HG02798 (cell line): ENCODE measurements at regions not wholly inside any gene's neighbourhood (a gene's known extent, or its start where the extent isn't known, plus 50 kb on each side); places are given as distances from the start of the nearest gene placed in this dataset.

Source experiments
- ATAC-seq: cut with Tn5 transposase; IDR thresholded peaks from one replicate; pipeline ENCODE4 v1.9.1; 2021; ENCODE audit warnings: mild to moderate bottlenecking; ENCODE audit not compliant: unreplicated experiment, poor library complexity

DNA sequence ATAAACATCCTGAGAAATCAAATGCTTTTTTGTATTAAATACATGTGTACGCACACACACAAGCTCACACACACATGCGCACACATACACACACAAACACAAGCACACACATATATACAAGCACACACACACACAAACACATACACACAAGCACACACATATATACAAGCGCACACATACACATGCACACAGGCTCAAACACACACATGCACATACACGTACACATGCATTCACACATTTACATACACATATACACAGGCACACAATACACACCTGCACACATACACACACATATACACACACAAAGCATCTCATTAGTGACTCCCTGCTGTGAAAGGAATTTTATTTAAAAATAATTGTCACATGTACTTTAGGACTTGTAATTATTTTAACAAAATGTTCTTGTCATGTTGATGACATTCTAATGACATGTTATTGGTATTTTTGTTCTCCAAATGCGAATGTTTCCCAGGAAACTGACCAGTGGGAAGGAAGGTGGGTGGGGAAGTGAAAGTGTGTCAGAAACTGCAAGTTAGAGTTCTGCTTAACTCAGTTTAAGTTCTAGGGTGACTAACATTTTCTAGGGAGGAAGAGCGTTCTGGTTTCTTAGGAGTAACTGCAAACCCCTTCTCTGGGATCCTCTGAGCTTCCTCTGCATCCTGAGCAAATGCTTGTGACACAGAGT, 113.9 kb upstream of the ZNF217 start:
- peak; percentile 27 for ATAC-seq

DNA sequence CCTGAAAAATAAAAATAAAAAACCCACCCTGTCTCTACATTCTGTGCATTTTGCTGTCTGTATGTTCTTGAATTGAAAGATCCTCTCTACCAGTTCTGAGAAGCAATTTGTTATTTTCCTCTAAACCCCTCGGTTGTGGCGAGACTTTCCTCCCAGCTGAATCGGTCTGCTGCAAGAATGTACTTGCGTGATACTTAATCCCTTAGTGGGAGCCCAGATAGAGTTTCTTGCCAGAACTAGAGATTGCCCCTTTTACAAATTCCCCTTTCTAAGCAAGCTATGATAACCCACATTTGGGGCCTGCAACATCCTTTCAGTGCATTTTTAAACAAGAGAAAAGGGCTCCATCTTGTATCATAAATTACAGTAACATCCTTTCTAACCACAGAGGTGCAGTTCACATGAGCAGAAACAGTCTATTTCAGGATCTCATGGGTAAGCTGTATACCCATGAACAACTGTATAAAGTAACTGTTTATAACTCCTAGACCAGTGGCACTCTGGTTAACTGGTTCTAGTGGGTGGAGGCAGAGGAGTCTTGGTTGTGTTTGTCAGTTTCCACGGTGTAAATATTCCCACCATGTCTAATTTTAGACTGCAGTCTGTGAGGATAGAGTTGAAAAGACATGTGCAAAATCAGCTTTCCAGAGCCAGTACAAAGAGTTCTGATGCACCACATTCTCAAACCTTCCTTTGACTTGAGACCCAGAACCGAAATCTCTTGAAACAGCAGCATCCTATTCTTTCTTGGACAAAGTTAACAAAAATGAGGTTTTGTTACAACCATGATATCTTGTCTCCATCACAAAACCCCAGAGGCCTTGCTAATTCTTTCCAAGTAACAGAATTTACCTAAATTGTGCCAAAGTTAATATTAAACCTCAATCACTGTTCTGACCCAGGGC, 113.1 kb upstream of the ZNF217 start:
- no peak for ATAC-seq

DNA sequence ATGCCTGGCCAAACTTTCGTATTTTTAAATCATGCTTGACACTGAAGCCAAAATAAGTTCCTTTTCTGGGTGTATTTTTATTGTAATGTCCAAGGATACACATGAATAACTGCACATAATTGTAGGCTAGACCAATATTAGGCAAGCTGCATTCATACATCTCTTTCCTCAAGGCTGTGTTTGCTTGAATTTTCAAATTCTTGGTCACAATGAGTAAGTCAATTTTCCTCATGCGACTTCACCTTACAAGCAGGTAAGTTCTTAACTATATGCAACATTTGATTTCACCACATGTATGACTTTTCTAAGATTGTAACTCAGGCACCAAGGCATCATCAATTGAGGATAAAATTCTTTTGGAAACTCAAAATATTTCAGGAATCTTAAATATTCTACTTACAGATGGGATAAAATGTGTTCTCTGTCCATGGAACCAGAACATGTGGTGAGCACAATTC, 112.4 kb upstream of the ZNF217 start:
- ATAC-seq = no peak

- ATAC-seq = no peak
These were observed 109.0 kb upstream of the ZNF217 start for GRCh38 chr20:53702617-53703016.

- no peak for ATAC-seq
These were observed 106.3 kb upstream of the ZNF217 start for GRCh38 chr20:53699906-53700305.

- ATAC-seq = no peak
These were observed 105.5 kb upstream of the ZNF217 start for GRCh38 chr20:53699085-53699674.

GRCh38 chr20:53698371-53698978, 104.8 kb upstream of the ZNF217 start:
- no peak for ATAC-seq

- ATAC-seq = no peak
These were observed 102.3 kb upstream of the ZNF217 start for GRCh38 chr20:53695797-53696527.

DNA sequence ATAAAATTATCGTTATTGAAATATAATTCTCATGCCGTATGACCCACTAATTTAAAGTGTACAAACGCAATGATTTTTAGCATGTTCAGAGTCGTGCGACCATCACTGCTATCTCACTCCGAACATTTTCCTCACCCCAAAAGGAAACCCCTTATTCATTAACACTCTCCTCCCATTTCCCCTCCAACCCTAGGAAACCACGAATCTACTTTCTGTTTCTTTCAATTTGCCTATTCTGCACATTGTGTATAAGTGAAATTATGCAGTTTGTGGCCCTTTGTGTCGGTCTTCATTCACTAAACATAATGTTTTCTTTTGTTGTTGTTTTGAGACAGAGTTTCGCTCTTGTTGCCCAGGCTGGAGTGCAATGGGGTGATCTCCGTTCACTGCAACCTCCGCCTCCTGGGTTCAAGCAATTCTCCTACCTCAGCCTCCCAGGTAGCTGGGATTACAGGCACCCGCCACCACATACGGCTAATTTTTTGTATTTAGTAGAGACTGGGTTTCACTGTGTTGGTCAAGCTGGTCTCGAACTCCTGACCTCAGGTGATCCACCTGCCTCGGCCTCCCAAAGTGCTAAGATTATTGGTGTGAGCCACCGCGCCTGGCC, 99.7 kb upstream of the ZNF217 start:
- no peak for ATAC-seq

DNA sequence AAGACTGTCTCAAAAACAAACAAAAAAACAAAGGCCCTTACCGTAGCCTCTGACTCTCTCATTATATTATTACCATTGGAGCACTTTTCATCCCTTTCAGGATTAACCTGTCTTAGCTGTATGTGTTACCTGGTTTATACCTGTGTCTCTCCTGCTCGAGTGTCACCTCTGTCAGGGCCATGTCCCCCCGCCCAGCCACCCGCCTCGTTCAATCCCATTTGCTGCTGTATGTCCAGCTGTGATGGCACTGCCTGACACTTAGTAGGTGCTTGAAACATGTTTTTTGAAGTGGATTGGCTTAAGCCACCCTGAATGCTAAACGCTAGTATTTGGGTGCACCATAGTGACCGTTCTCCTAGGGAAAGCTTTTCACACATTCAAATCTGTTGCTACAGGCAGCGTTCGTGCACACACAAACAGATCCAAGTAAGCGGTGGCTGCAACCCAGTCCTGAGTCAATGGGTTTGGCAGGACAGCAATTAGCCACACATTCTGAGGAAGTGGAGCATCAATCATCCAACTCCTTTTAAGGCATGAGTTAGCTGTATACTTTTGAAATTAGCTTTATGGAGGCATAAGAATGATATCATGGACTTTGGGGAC, 98.9 kb upstream of the ZNF217 start:
- ATAC-seq = no peak

DNA sequence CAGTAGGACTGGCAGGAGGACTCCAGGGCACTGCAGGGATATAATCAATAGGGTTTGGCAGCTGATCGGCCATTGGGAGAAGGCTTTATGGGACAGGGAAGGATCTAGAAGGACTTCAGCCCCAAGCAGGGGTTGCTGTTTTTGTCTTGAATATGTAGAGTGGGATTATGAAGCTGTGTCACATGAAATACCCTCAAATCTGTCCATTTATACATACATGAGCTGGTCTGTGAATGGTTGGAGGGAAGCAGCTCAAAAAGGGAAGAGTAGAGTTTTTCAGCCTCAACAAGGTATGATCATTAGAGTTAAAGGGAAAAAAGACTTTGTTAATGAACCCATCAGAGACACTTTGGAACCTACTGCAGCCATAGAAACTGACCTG, 98.2 kb upstream of the ZNF217 start:
- ATAC-seq = no peak

DNA sequence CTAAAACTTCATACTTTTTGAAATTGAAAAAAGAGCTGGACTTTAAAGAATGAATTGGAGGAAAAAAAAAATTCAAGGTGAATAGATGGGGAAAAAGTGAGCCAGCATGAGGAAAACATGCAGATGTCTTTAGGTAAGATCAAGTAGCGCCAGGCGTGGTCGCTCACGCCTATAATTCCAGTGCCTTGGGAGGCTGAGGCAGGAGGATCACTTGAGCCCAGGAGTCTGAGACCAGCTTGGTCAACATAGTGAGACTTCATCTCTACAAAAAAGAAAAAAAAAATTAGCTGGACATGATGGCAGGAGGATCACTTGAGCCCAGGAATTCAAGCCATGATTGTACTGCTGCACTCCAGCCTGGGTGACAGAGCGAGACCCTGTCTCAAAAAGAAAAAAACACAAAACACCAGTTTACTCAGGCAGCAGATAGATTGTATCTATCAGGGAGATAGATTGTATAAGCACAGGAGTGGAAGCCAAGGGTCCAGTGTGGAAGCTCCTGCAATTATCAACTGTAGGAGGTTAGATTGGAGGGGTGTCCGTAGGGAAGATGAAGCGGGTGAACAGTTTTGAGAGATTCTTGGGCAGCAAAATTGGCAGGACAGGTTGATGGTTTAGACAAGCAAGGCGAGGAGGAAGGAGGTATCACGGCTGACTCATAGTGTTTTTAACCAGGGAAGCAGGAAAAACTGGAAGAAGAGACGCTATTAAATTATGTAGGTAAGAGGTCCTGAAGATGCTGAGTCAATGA, 97.6 kb upstream of the ZNF217 start:
- no peak for ATAC-seq

GRCh38 chr20:53688085-53688484, 94.4 kb upstream of the ZNF217 start:
- no peak for ATAC-seq

- ATAC-seq = no peak
These were observed 91.5 kb upstream of the ZNF217 start for GRCh38 chr20:53685070-53685595.

DNA sequence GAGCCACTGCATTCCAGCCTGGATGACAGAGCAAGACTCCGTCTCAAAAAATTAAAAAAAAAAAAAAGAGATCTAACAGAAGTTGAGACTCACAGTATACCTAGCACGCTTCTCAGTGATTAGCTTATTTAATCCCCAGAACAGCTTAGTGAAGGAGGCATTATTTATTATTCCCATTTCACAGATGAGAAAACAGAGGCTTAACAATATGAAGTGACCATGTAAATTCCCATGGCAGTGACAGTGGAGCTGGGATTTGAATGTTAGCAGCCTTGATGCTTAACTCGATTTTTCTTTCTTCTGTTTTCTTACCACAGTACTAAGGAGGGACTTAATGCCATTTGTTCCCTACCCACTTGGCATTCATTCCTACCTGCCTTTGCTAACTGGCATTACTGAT, 89.9 kb upstream of the ZNF217 start:
- ATAC-seq = no peak

GRCh38 chr20:53681352-53682212, 87.9 kb upstream of the ZNF217 start:
- ATAC-seq = no peak

DNA sequence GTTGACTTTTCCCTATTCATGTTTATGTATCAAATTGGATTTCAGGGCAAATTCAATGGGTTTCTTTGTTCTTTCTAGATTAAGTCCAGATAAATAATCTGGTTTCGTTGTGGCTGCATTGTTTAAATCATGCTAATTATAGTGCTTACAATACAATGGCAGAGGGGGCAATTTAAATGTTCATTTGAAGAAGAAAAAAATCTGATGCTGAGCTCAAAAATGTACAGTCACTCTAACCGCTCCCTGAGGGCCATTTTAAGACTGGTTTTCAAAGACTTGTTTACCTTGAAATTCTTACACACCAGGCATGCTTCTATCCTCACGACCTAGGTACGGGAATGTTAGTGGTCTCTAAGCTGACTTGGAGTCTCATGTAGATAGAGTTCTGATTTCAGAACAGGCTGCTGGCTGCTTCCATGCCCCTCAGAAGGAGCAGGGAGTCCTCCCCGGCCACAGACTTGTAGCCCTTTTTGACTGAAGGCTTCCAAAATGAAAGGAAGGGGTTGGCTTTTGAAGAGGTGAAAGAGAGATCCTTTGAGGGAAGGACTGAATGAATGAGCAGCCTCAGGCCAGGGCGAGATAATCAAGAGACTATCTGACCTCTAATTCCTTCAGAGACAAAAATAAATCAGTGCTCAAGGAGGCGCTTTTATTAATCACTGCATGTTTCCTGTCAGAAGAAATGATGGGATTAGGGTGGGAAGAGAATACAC, 86.1 kb upstream of the ZNF217 start:
- ATAC-seq = no peak
